ENCODE measurements at regions not wholly inside any gene's neighbourhood (a gene's known extent, or its start where the extent isn't known, plus 50 kb on each side); places are given as distances from the start of the nearest gene placed in this dataset.

- Histone ChIP-seq H3K4me1 (ENCODE audit: control insufficient read depth, extremely low read depth, insufficient read depth, low read length) (peaks cover 2% of the 10 kb centered on the region), H4K20me1 (replicated peaks; ENCODE audit: control insufficient read depth, extremely low read depth, insufficient read depth, low read length) (no peaks in the 10 kb centered on the region), H3K9me3 (replicated peaks; ENCODE audit: control insufficient read depth, insufficient read depth, low read length) (no peaks in the 10 kb centered on the region), H3K9me1 (replicated peaks; ENCODE audit: control insufficient read depth, extremely low read depth, insufficient read depth, low read length) (no peaks in the 10 kb centered on the region), H3K36me3 (ENCODE audit: control insufficient read depth in 2 of 2, extremely low read depth in 1 of 2, insufficient read depth in 2 of 2, low read length in 2 of 2) (no peaks in the 10 kb centered on the region), H3K4me2 (ENCODE audit: insufficient read depth, low read length) (no peak overlapping the region), H3K27ac (ENCODE audit: insufficient read depth, low read depth, low read length) (no peak overlapping the region), H3K79me2 (ENCODE audit: control insufficient read depth, insufficient read depth, low read length) (no peaks in the 10 kb centered on the region), H2AFZ (ENCODE audit: low read depth, low read length) (peak overlapping the region; percentile 34), H3K27me3 (ENCODE audit: control insufficient read depth in 2 of 2, insufficient read depth in 2 of 2, low read length in 2 of 2) (no peaks in the 10 kb centered on the region), H3K4me3 (replicated peaks in 1 of 3; ENCODE audit: insufficient read depth in 1 of 3, low read depth in 1 of 3, low read length in 3 of 3) (no peak overlapping the region), H3K9ac (replicated peaks; ENCODE audit: extremely low read depth, insufficient read depth, low read length) (no peak overlapping the region)
- TF ChIP-seq MAX (IDR thresholded peaks at IDR 0.05; ENCODE audit: insufficient read depth, insufficient read length) (no peak), POLR2AphosphoS5 (IDR thresholded peaks at IDR 0.05; ENCODE audit: insufficient read depth, low read depth, low read length) (no peak), GATA2 (IDR thresholded peaks at IDR 0.05; ENCODE audit: insufficient read depth, insufficient read length, low read depth, low read length) (no peak), FOS (IDR thresholded peaks at IDR 0.05; ENCODE audit: borderline replicate concordance, insufficient read depth, low read length) (peak; percentile 55), EZH2 (IDR thresholded peaks at IDR 0.05; ENCODE audit: borderline replicate concordance, low read depth, low read length, severe bottlenecking) (no peak), MYC (IDR thresholded peaks at IDR 0.05; ENCODE audit: low read depth, low read length) (no peak), JUN (IDR thresholded peaks at IDR 0.05; ENCODE audit: borderline replicate concordance, insufficient read depth, insufficient read length, low read depth) (peak; percentile 44)
- ChIA-PET POLR2A (no interaction called here), CTCF (interaction anchor here (1.0 kb wide), 1 partner anchor 317 kb away, joined by 3 read pairs; no protein-coding TSS in a partner anchor)
- intact Hi-C loops (cut with micrococcal nuclease) = no loop called here
- DNase-seq (ENCODE audit: low read depth, low spot score) (no peak), FAIRE-seq (no peak)
- dilution Hi-C loops (cut with MboI; ENCODE audit: extremely low pct_ligation_motif_present, low sequenced_read_pairs) = no loop called here
- BruUV-seq (replicated peaks) = no TSS peak
These were observed 1106.3 kb upstream of the SLC39A10 start for GRCh38 chr2:194550702-194551101.

- H4K20me1 ChIP-seq (replicated peaks; ENCODE audit: control insufficient read depth, extremely low read depth, insufficient read depth, low read length) = no peaks in the 10 kb centered on the region
- H3K9ac ChIP-seq (replicated peaks; ENCODE audit: extremely low read depth, insufficient read depth, low read length) = no peak overlapping the region
- no peak overlapping the region for H3K4me3 ChIP-seq (replicated peaks in 1 of 3; ENCODE audit: insufficient read depth in 1 of 3, low read depth in 1 of 3, low read length in 3 of 3)
- ChIA-PET POLR2A (no interaction called here), CTCF (no interaction called here)
- intact Hi-C loops (cut with micrococcal nuclease) (loop anchor here (10.0 kb wide), 1 partner anchor 385 kb away; no protein-coding TSS in a partner anchor), dilution Hi-C loops (cut with MboI; ENCODE audit: extremely low pct_ligation_motif_present, low sequenced_read_pairs) (no loop called here)
- H3K36me3 ChIP-seq (ENCODE audit: control insufficient read depth in 2 of 2, extremely low read depth in 1 of 2, insufficient read depth in 2 of 2, low read length in 2 of 2) = no peaks in the 10 kb centered on the region
- no peak overlapping the region for H3K27ac ChIP-seq (ENCODE audit: insufficient read depth, low read depth, low read length)
- no peaks in the 10 kb centered on the region for H3K27me3 ChIP-seq (ENCODE audit: control insufficient read depth in 2 of 2, insufficient read depth in 2 of 2, low read length in 2 of 2)
- no TSS peak for BruUV-seq (replicated peaks)
- FAIRE-seq (no peak), DNase-seq (ENCODE audit: low read depth, low spot score) (no peak)
- H3K4me1 ChIP-seq (ENCODE audit: control insufficient read depth, extremely low read depth, insufficient read depth, low read length) = peaks cover 2% of the 10 kb centered on the region
- no peak overlapping the region for H3K4me2 ChIP-seq (ENCODE audit: insufficient read depth, low read length)
- H3K9me1 ChIP-seq (replicated peaks; ENCODE audit: control insufficient read depth, extremely low read depth, insufficient read depth, low read length) = no peaks in the 10 kb centered on the region
- no peak overlapping the region for H2AFZ ChIP-seq (ENCODE audit: low read depth, low read length)
- TF ChIP-seq JUN (IDR thresholded peaks at IDR 0.05; ENCODE audit: borderline replicate concordance, insufficient read depth, insufficient read length, low read depth) (no peak), POLR2AphosphoS5 (IDR thresholded peaks at IDR 0.05; ENCODE audit: insufficient read depth, low read depth, low read length) (no peak), GATA2 (IDR thresholded peaks at IDR 0.05; ENCODE audit: insufficient read depth, insufficient read length, low read depth, low read length) (no peak), MYC (IDR thresholded peaks at IDR 0.05; ENCODE audit: low read depth, low read length) (no peak), EZH2 (IDR thresholded peaks at IDR 0.05; ENCODE audit: borderline replicate concordance, low read depth, low read length, severe bottlenecking) (no peak), POLR2A (IDR thresholded peaks at IDR 0.05; ENCODE audit: low read depth, low read length) (no peak), CTCF (IDR thresholded peaks at IDR 0.05; ENCODE audit: extremely low read depth in 1 of 2, insufficient read depth in 1 of 2, low read depth in 1 of 2, low read length in 2 of 2) (no peak), FOS (IDR thresholded peaks at IDR 0.05; ENCODE audit: borderline replicate concordance, insufficient read depth, low read length) (no peak), MAX (IDR thresholded peaks at IDR 0.05; ENCODE audit: insufficient read depth, insufficient read length) (no peak)
- H3K9me3 ChIP-seq (replicated peaks; ENCODE audit: control insufficient read depth, insufficient read depth, low read length) = no peaks in the 10 kb centered on the region
- no peaks in the 10 kb centered on the region for H3K79me2 ChIP-seq (ENCODE audit: control insufficient read depth, insufficient read depth, low read length)
These were observed 1107.6 kb upstream of the SLC39A10 start for GRCh38 chr2:194549387-194549786.

Measured in endothelial cell of umbilical vein (primary cell).